ENCODE measurements at regions not wholly inside any gene's neighbourhood (a gene's known extent, or its start where the extent isn't known, plus 50 kb on each side); places are given as distances from the start of the nearest gene placed in this dataset.

- DNase-seq: no peak
Observed at GRCh38 chr5:117252566-117252965, 677.9 kb upstream of the SEMA6A start.

DNA sequence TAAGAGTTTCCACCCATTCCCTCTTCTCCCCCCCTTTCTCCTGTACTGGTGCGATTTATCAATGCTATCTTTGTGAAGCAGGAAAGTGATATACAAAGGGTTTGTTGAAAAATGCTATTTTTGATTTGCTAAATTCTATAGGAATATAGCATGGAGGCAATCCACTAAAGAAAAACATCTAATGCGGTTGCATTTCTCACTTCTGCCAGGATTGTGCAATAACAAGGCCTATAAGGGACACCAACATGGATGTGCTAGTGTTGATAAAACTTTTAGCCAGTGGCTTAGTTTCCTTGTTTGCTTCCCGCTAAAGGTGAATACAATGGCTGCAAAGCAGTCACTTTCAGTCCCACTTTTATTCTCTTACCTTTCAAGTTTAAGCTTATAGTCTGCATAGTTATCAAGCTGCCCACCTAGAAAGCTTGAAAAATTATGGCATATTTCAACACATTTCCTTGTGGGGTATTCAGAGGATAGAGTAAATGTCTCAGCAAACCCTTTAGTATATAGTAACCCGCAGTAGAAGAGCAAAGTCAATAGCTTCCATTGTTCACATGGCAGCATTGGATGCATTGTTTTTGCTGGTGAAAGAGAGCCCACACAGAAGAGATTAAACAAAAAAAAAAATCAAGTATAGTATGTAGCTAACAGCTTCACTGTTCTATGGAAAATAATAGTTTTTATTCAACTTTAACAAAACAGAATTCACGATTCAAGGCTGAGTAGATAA lies 674.6 kb upstream of the SEMA6A start:
- DNase-seq: no peak

GRCh38 chr5:117246424-117246823 lies 671.8 kb upstream of the SEMA6A start:
- DNase-seq: no peak

- no peak for DNase-seq
Observed at GRCh38 chr5:117245130-117245529, 670.5 kb upstream of the SEMA6A start.

GRCh38 chr5:117242028-117242427 lies 667.4 kb upstream of the SEMA6A start:
- no peak for DNase-seq

- no peak for DNase-seq
Observed at GRCh38 chr5:117236941-117237340, 662.3 kb upstream of the SEMA6A start.

GRCh38 chr5:117235786-117236185 lies 661.2 kb upstream of the SEMA6A start:
- no peak for DNase-seq

DNA sequence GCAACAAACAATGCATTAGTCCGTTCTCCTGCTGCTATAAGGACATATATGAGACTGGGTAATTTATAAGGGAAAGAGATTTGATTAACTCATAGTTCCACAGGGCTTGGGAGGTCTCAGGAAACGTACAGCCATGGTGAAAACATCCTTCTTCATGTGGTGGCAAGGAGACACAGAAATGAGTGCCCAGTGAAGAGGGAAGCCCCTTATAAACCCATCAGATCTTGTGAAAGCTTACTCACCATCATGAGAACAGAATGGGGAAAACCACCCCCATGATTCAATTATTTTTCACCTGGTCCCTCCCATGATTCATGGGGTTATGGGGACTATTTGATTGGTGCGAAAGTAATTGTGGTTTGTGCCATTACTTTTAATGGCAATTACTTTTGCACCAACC lies 655.8 kb upstream of the SEMA6A start:
- DNase-seq: no peak

DNA sequence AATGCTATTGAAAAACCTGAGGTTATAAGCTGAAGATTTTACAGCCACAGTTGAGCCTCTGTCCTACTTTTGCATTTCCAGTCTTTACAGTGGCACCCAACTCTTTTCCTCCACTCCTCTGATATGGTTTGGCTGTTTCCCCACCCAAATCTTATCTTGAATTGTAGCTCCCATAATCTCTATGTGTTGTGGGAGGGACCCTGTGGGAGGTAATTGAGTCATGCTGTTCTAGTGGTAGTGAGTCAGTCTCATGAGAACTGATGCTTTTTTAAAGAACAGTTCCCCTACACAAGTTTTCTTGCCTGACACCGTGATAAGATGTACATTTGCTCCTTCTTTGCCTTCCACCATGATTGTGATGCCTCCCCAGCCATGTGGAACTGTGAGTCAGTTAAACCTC lies 646.1 kb upstream of the SEMA6A start:
- no peak for DNase-seq

GRCh38 chr5:117218789-117219188 lies 644.2 kb upstream of the SEMA6A start:
- DNase-seq: no peak

- DNase-seq: no peak
Observed at GRCh38 chr5:117212866-117213265, 638.2 kb upstream of the SEMA6A start.

GRCh38 chr5:117210796-117211195 lies 636.2 kb upstream of the SEMA6A start:
- no peak for DNase-seq

- no peak for DNase-seq
Observed at GRCh38 chr5:117209479-117209878, 634.9 kb upstream of the SEMA6A start.

DNA sequence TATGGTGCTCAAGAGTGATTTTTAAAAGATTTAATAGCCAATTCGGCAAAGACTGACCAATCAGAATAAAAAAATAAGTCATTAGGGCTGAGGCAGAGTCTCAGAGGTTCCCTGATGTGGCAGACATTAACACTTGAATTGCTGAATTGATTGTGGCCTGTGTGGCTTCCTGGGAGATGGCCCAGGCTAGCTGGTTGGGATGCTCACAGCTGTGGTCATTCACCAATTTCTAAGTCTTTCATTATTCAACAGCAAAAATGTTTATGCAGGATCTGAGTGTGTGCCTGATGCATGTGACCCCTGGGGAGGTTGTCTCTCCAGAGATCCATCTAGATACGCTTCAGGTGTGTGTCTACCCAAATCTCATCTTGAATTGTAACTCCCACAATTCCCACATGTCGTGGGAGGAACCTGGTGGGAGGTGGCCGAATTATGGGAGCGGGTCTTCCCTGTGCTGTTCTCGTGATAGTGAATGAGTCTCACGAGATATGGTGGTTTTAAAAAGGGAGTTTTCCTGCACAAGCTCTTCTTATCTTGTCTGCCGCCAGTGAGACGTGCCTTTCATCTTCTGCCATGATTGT lies 632.6 kb upstream of the SEMA6A start:
- DNase-seq: no peak

- DNase-seq: no peak
Observed at GRCh38 chr5:117205894-117206293, 631.3 kb upstream of the SEMA6A start.

DNA sequence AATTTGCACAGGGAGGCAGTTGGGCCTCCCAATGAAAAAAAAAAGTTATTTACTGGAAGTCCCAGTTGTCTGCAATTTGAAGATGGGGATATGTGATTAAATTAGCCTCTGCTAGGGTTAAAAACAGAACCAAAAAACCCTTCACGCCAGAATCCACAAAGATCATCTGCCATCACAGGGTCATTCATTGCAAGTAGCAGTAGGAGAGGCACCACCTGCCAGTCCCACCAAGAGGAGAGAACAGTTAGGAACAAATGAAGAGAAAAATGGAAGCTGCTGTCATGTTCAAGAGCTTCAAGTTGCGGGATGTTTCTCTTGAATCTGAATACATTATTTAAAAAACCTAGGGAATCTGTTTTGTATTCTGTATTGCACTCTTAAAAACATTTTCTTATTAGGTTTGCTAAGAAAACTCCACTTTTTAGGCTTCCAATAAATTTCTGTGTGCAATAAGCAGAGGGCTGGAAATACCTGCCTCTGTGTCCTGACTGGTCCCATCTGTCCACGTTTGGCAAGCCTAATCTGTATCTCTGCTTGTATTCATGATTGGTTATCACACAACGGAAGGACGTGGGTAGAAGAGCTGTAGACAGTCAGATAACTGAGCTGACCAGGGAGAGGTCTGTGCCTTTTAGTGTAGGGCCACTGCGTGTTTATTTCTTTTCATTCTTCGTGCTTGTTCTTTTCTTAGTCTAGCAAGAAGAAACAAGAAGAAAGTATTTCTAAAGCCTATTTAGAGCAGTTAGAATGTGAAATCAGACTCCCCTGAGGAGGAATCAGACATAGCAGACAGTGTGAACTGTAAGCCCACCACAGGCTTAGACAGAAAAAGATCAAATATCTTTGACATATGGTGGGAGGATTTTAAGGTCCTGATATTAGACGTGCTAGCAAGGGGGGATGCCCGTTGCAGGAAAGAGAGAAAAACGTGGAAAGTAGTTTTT lies 630.6 kb upstream of the SEMA6A start:
- DNase-seq: no peak

GRCh38 chr5:117204404-117204803 lies 629.8 kb upstream of the SEMA6A start:
- no peak for DNase-seq

- no peak for DNase-seq
Observed at GRCh38 chr5:117203584-117203983, 629.0 kb upstream of the SEMA6A start.

DNA sequence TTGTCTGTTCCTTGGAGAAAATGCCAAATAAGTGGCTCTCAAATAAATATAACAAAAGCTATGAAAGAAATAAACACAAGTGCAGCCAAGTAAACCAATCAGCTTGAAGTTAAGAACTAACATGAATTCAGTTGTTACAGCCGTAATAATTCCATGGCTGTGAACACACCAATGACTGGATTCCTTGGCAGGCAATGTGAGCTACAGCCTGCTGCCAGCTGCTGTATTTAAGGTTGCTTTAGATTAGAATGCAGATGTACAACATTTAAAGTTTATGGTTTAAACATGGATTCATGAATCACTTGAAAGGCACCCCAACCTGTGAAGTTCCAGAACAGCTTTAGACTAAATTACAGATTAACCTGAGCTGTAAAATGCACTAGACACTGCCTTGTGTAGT lies 626.4 kb upstream of the SEMA6A start:
- no peak for DNase-seq

DNA sequence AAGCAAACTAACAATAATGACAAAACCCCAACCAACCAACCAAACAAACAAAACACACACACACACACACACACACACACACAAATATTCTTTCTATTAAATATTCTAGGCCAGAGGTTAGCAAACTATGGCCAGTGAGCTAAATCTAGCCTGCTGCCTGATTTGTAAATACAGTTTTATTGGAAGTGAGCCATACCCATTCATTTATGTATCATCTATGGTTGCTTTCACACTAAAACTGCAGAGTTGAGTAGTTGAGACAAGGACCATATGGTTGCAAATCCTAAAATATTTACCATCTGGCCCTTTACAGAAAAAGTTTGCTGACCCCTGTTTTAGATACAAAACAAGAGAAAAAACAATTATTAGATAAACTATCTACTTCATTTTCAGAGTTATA lies 620.5 kb upstream of the SEMA6A start:
- DNase-seq: no peak

DNA sequence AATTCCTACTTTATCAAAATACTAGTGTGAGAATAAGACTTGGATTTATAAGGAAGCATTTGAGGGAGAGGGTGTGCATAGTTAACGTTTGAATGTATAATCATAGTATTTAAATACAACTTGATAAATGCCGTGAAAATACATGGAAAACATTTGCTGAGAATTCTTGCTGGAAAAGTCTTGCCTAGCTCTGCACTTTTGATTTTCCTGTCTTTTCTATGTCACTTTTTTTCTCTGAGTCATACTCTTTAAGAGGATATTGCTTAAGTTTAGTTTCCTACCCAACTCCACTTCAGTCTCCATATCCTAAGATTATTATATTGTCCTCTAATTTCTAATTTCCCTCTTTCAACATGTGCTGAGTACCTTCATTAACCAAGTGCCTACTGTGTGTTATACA lies 616.6 kb upstream of the SEMA6A start:
- DNase-seq: no peak

GRCh38 chr5:117189784-117190183 lies 615.2 kb upstream of the SEMA6A start:
- no peak for DNase-seq

GRCh38 chr5:117188211-117188610 lies 613.6 kb upstream of the SEMA6A start:
- DNase-seq: no peak

- no peak for DNase-seq
Observed at GRCh38 chr5:117186751-117187150, 612.1 kb upstream of the SEMA6A start.
